ENCODE measurements at regions not wholly inside any gene's neighbourhood (a gene's known extent, or its start where the extent isn't known, plus 50 kb on each side); places are given as distances from the start of the nearest gene placed in this dataset.

- TF ChIP-seq EZH2 (IDR thresholded peaks at IDR 0.05; ENCODE audit: insufficient read depth, poor library complexity, severe bottlenecking) (no peak), EZH2phosphoT487 (IDR thresholded peaks at IDR 0.05; ENCODE audit: insufficient read depth, low read depth) (no peak)
These were observed 271.0 kb upstream of the GALNT5 start for GRCh38 chr2:156986339-156986988.
